Thyroid gland (tissue), 4 donors: ENCODE measurements at regions not wholly inside any gene's neighbourhood (a gene's known extent, or its start where the extent isn't known, plus 50 kb on each side); places are given as distances from the start of the nearest gene placed in this dataset.

Experiments
- CTCF ChIP-seq, 6 experiments: fragments of 200-600 bp in 3 of 6; fragments of 450-650 bp in 3 of 6; sonication (generic) in 3 of 6; IDR thresholded peaks; one replicate each; pipeline ENCODE4 v1.5.1; 2016 to 2019; ENCODE audit warnings: antibody characterized with exemption in 6 of 6, mild to moderate bottlenecking in 2 of 6, inconsistent platforms in 1 of 6, moderate library complexity in 1 of 6
- POLR2A ChIP-seq, 2 donors: fragments of 450-650 bp; IDR thresholded peaks; one replicate each; pipeline ENCODE4 v1.6.1; 2017; ENCODE audit warnings: antibody characterized with exemption in 2 of 2, mild to moderate bottlenecking in 2 of 2, moderate library complexity in 1 of 2

GRCh38 chr12:88946372-88946997, 366.2 kb upstream of the KITLG start:
- TF ChIP-seq CTCF (IDR thresholded peaks at IDR 0.05) (no peak), POLR2A (IDR thresholded peaks at IDR 0.05) (no peak)
